22Rv1 (cell line): ENCODE measurements at regions not wholly inside any gene's neighbourhood (a gene's known extent, or its start where the extent isn't known, plus 50 kb on each side); places are given as distances from the start of the nearest gene placed in this dataset.

ENCODE experiments used
- CTCF ChIP-seq: fragments of 450-650 bp; IDR thresholded peaks from 2 replicates; pipeline ENCODE4 v1.5.1; 2017; ENCODE audit warnings: mild to moderate bottlenecking
- ZFX ChIP-seq: fragments of 450-650 bp; IDR thresholded peaks from 2 replicates; pipeline ENCODE4 v1.6.1; 2017; ENCODE audit warnings: antibody characterized with exemption, borderline replicate concordance

GRCh38 chr14:22040781-22041125 lies 367.1 kb upstream of the OR4E1 start:
- TF ChIP-seq CTCF (no peak), ZFX (no peak)
